HEK293T (cell line): ENCODE measurements at regions not wholly inside any gene's neighbourhood (a gene's known extent, or its start where the extent isn't known, plus 50 kb on each side); places are given as distances from the start of the nearest gene placed in this dataset.

Experiments used
- CTCF ChIA-PET: fragments of 350-600 bp; formaldehyde crosslinking; extraction: SDS; loops from one replicate; lab custom pipeline; 2021; ENCODE audit warnings: antibody characterized with exemption, inconsistent platforms; lab: Yijun Ruan, JAX
- POLR2A ChIA-PET: fragments of 350-600 bp; formaldehyde crosslinking; extraction: SDS; loops from one replicate; lab custom pipeline; 2020; ENCODE audit warnings: antibody characterized with exemption, inconsistent platforms; lab: Yijun Ruan, JAX
- DNase-seq: peaks from one replicate; pipeline ENCODE4 v3.0.0; 2012; ENCODE audit warnings: mixed read lengths; ENCODE audit errors: extremely low spot score
- ARNT ChIP-seq: fragments of 450-650 bp; IDR thresholded peaks from 2 replicates; pipeline ENCODE4 v1.6.1; 2017; ENCODE audit warnings: mild to moderate bottlenecking
- BHLHE40 ChIP-seq: fragments of 450-650 bp; IDR thresholded peaks from 2 replicates; pipeline ENCODE4 v1.6.1; 2016; ENCODE audit warnings: mild to moderate bottlenecking, moderate library complexity, borderline replicate concordance
- CTBP1 ChIP-seq: fragments of 450-650 bp; IDR thresholded peaks from 2 replicates; pipeline ENCODE4 v1.6.1; 2016; ENCODE audit warnings: borderline replicate concordance
- ELF4 ChIP-seq: fragments of 450-650 bp; IDR thresholded peaks from 2 replicates; pipeline ENCODE4 v1.6.1; 2017; ENCODE audit warnings: antibody characterized with exemption
- FOXA1 ChIP-seq: fragments of 450-650 bp; IDR thresholded peaks from 2 replicates; pipeline ENCODE4 v1.6.1; 2016; ENCODE audit warnings: mild to moderate bottlenecking
- FOXK2 ChIP-seq: fragments of 450-650 bp; IDR thresholded peaks from 2 replicates; pipeline ENCODE4 v1.6.1; 2016; ENCODE audit warnings: mild to moderate bottlenecking
- FOXM1 ChIP-seq: fragments of 450-650 bp; IDR thresholded peaks from 2 replicates; pipeline ENCODE4 v1.6.1; 2017; ENCODE audit warnings: mild to moderate bottlenecking, borderline replicate concordance
- HDGF ChIP-seq: fragments of 450-650 bp; IDR thresholded peaks from 2 replicates; pipeline ENCODE4 v1.6.1; 2017; ENCODE audit warnings: antibody characterized with exemption, borderline replicate concordance
- L3MBTL2 ChIP-seq: fragments of 450-650 bp; conservative IDR thresholded peaks from 2 replicates; pipeline ENCODE4 v1.6.1; 2016; ENCODE audit warnings: mild to moderate bottlenecking
- LEF1 ChIP-seq: fragments of 450-650 bp; IDR thresholded peaks from 2 replicates; pipeline ENCODE4 v1.6.1; 2017; ENCODE audit warnings: mild to moderate bottlenecking, borderline replicate concordance
- NFRKB ChIP-seq: fragments of 450-650 bp; IDR thresholded peaks from 2 replicates; pipeline ENCODE4 v1.6.1; 2016; ENCODE audit warnings: mild to moderate bottlenecking, moderate library complexity
- PKNOX1 ChIP-seq: fragments of 450-650 bp; IDR thresholded peaks from 2 replicates; pipeline ENCODE4 v1.6.1; 2016
- SP1 ChIP-seq: fragments of 450-650 bp; IDR thresholded peaks from 2 replicates; pipeline ENCODE4 v1.6.1; 2017
- SUZ12 ChIP-seq: fragments of 450-650 bp; IDR thresholded peaks from 2 replicates; pipeline ENCODE4 v1.6.1; 2016; ENCODE audit warnings: mild to moderate bottlenecking
- TARDBP ChIP-seq: fragments of 450-650 bp; IDR thresholded peaks from 2 replicates; pipeline ENCODE4 v1.6.1; 2016
- ZNF384 ChIP-seq: fragments of 450-650 bp; IDR thresholded peaks from 2 replicates; pipeline ENCODE4 v1.6.1; 2016

- ChIA-PET POLR2A (no interaction called here), CTCF (no interaction called here)
- no peak for DNase-seq
- TF ChIP-seq NFRKB (no peak), BHLHE40 (no peak), SP1 (no peak), SUZ12 (no peak), HDGF (no peak), FOXM1 (no peak), PKNOX1 (no peak), ARNT (no peak), ZNF384 (no peak), TARDBP (no peak), FOXA1 (no peak), ELF4 (no peak), L3MBTL2 (no peak), LEF1 (no peak), FOXK2 (no peak), CTBP1 (no peak)
These were observed 98.7 kb upstream of the VASH1 start for GRCh38 chr14:76662580-76662979.

GRCh38 chr14:76664790-76665189 is 96.5 kb upstream of the VASH1 start:
- POLR2A ChIA-PET: no interaction called here
- CTCF ChIA-PET: interaction anchor here (0.7 kb wide), 1 partner anchor 16 kb away, joined by 3 read pairs; no protein-coding TSS in a partner anchor

GRCh38 chr14:76666746-76667145 is 94.5 kb upstream of the VASH1 start:
- DNase-seq: no peak
- CTCF ChIA-PET: interaction anchor here (1.3 kb wide), 1 partner anchor 43 kb away, joined by 3 read pairs; no protein-coding TSS in a partner anchor
- POLR2A ChIA-PET: no interaction called here

More at GRCh38 chr14:76664790-76665189, 96.5 kb upstream of the VASH1 start:
- no peak for TF ChIP-seq NFRKB
- no peak for TF ChIP-seq BHLHE40
- no peak for TF ChIP-seq PKNOX1
- TF ChIP-seq L3MBTL2: no peak
- no peak for TF ChIP-seq ZNF384
- no peak for TF ChIP-seq ELF4
- no peak for TF ChIP-seq TARDBP
- no peak for TF ChIP-seq FOXK2
- no peak for TF ChIP-seq LEF1
- no peak for TF ChIP-seq ARNT
- no peak for TF ChIP-seq HDGF
- TF ChIP-seq CTBP1: no peak
- TF ChIP-seq SP1: no peak
- TF ChIP-seq SUZ12: no peak
- no peak for TF ChIP-seq FOXA1
- TF ChIP-seq FOXM1: no peak
- DNase-seq: no peak

GRCh38 chr14:76669770-76670169 is 91.5 kb upstream of the VASH1 start:
- TF ChIP-seq SUZ12: no peak
- no peak for TF ChIP-seq ZNF384
- ChIA-PET CTCF (no interaction called here), POLR2A (no interaction called here)
- DNase-seq: no peak

More at GRCh38 chr14:76666746-76667145, 94.5 kb upstream of the VASH1 start:
- TF ChIP-seq SUZ12 (no peak), TARDBP (no peak), FOXM1 (no peak)

GRCh38 chr14:76672123-76672522 is 89.1 kb upstream of the VASH1 start:
- ChIA-PET POLR2A (no interaction called here), CTCF (no interaction called here)
- TF ChIP-seq CTBP1: no peak
- DNase-seq: no peak

GRCh38 chr14:76673261-76673660 is 88.0 kb upstream of the VASH1 start:
- TF ChIP-seq L3MBTL2: no peak
- no peak for TF ChIP-seq SP1
- no peak for TF ChIP-seq LEF1
- no peak for TF ChIP-seq CTBP1
- TF ChIP-seq ELF4: no peak
- TF ChIP-seq SUZ12: no peak
- no peak for TF ChIP-seq NFRKB
- no peak for TF ChIP-seq PKNOX1
- no peak for TF ChIP-seq BHLHE40
- TF ChIP-seq FOXK2: no peak
- TF ChIP-seq FOXA1: no peak
- no peak for TF ChIP-seq TARDBP
- no peak for TF ChIP-seq ZNF384
- no peak for TF ChIP-seq ARNT
- no peak for TF ChIP-seq FOXM1
- TF ChIP-seq HDGF: no peak
- ChIA-PET POLR2A (no interaction called here), CTCF (no interaction called here)
- no peak for DNase-seq

GRCh38 chr14:76675046-76675445 is 86.2 kb upstream of the VASH1 start:
- DNase-seq: no peak
- CTCF ChIA-PET: interaction anchor here (0.6 kb wide), 1 partner anchor 381 kb away, joined by 3 read pairs; no protein-coding TSS in a partner anchor
- POLR2A ChIA-PET: no interaction called here
- TF ChIP-seq FOXK2 (no peak), L3MBTL2 (no peak), CTBP1 (no peak), PKNOX1 (no peak), ZNF384 (no peak), BHLHE40 (no peak), LEF1 (no peak), HDGF (no peak), TARDBP (no peak), FOXA1 (no peak)
